HG03045 (cell line): ENCODE measurements at regions not wholly inside any gene's neighbourhood (a gene's known extent, or its start where the extent isn't known, plus 50 kb on each side); places are given as distances from the start of the nearest gene placed in this dataset.

Source experiments
- ATAC-seq: cut with Tn5 transposase; IDR thresholded peaks from one replicate; pipeline ENCODE4 v1.9.1; 2021; ENCODE audit warnings: mild to moderate bottlenecking, moderate library complexity; ENCODE audit not compliant: unreplicated experiment

- no peak for ATAC-seq
These were observed 162.5 kb downstream of the GASK1B start for GRCh38 chr4:158010361-158010760.

GRCh38 chr4:158008551-158009218 is 164.1 kb downstream of the GASK1B start:
- ATAC-seq = no peak

DNA sequence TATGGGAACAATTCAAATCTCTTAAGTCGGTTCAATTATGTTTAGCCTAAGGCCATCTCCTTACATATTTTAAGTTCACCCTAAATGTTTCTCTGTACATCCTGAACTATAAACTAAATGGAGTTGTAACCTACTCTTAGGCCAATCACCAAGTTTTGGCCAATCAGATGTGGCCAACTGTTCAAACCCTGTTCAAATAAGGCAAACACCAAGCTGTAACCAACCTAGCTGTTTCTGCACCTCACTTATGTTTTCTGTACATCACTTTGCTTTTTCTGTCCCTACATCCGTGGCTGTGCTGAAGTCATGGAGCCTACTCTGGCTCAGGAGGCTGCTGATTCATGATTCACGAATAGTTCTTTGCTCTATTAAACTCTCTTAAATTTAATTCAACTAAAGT is 165.3 kb downstream of the GASK1B start:
- ATAC-seq = no peak

DNA sequence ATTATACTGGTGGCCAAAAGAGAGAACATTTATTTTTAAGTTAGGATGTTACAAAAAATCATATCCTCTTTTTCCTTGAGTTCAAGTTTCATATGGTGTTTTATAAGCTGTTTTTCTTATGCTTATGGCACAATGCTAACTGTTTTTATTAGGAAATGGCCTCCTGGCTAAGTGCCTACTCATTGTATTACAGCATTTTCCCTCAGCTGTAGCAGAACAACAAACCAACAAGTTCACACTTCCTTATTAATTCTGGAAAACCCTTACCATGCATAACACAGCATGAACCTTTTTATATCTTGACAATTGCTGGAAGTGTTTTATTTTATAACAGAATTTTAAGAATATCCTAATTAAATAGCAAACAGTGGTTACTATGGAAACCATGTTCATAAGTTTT is 165.8 kb downstream of the GASK1B start:
- ATAC-seq = no peak

- ATAC-seq = no peak
These were observed 167.8 kb downstream of the GASK1B start for GRCh38 chr4:158005021-158005420.

- no peak for ATAC-seq
These were observed 168.7 kb downstream of the GASK1B start for GRCh38 chr4:158004101-158004500.

DNA sequence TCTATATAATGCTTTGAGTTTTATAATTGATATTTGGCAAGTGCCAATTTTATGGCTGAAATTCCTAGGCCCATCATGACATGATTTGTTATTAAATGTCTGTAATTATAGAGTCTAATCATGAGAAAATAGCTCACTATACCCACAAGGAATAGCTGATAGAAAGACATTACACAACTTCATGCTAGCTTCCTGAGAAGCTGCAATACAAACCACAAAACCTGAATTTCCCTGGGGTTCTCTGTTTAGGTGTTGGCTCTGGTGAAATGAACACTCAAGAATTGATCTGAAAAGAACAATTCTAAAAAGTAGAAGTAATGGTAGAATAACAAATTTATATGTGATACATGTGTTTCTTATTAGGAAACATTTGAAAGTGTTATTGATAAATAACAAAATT is 169.6 kb downstream of the GASK1B start:
- ATAC-seq = no peak

- ATAC-seq = no peak
These were observed 170.7 kb downstream of the GASK1B start for GRCh38 chr4:158002173-158002572.

DNA sequence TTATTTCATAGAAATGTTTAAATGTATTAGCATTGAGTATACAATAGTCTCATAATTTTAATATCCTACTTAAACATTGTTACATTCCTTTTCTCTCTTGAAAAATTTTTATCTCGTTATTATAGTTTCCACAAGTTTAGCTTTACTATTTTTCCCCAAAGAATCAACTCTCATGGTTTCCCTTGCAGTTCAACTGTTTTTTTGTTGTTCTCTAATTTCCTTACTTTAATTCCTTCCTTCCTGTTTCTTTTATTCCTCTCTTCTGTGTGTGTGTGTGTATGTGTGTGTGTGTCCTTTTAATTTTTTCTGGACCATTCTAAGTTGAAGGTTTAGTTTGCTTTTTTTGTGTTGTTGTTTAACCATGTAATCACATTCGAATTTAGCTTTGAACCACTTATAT is 171.1 kb downstream of the GASK1B start:
- no peak for ATAC-seq

DNA sequence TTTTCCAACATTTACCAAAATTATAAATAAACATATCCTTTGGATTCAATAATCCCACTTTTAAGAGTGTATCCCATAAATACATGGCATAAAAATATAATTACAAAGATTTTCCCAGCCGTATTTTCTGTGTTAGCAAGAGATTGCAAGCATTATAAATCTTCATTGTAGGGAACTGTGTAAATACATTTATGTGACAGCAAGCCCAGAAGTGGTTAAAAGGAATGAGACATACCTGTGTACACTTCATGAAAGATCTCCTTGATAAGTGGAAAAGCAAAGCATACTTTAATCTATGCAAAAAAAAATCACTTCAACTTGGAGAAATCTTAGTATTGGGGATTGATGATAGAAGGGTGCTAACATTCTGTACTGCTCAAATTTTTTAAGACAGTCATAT is 173.1 kb downstream of the GASK1B start:
- no peak for ATAC-seq

GRCh38 chr4:157997296-157997695 is 175.5 kb downstream of the GASK1B start:
- ATAC-seq = no peak

DNA sequence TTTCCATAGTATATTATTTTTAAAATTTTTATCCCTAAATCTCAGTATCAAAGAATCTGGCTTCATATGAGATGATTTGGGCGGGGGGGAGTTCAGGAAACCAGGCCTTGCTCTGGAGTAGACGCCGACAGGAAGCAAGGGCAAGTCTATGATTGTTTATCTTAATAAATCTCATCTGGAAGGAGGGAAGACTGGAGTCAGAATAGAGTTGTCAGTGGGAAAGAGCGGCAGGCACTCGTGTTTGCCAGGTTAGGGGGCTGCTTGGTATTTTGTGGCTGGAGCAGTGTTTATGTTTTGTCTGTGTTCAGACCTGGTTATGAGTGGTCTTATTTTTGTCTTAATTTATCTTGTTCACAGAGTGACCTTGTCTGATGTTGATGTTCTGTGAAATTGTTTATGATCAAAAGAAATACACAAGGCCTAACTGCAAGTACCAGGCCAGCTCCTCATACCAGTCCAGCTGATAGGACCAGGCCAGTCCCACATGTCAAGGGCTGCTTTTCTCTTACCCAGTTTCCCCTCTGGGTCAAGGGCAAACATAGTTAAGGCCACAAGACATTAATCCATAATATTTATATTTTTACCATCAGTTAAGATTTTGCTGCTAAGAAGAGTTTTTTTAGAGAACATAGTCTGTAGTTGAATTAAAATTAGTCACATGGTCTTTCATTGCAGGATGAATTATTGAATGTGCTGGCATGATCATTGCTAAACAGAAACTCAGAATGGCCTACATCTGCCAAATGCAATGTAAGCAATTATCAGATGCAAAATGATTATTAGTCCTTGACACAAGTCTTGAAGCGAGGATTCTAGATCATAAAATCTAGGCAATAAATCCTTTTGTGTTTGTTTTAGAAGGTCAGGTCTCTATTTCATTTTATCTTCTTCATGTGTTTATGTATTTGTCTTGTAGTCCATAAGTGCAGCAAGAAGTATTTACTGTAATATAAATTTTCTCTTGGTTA is 176.5 kb downstream of the GASK1B start:
- no peak for ATAC-seq

- no peak for ATAC-seq
These were observed 178.0 kb downstream of the GASK1B start for GRCh38 chr4:157994863-157995262.

- ATAC-seq = no peak
These were observed 179.6 kb downstream of the GASK1B start for GRCh38 chr4:157992948-157993839.

DNA sequence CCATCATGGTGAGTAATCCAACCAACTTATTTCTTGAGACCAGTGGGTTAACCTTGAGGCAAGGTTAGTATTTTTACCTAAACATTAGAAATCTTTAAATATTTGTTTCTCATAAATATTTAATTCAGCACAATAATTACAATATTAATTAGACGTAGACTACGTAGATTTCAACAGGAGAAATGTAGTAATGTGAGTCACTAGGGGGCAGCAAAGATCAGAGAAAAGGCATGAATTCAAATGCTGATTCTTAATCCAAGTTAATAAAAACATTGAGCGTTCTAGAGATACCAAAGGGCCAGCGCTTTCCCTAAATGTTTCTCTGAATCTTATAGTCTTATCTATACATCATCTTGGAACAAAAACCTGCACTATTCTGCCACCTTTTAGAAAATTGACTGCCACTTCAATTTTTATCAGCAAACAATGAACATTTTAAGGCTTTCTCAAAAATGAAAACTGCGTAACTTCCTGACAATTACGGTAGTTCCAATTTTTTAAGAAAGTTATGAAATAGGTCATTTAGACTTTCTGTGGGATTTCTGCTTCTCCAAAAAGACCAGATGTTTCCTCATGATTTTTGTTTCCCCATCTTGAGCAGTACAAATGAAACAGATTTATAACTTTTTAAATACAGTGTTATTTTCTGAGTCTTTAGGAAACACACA is 180.7 kb downstream of the GASK1B start:
- ATAC-seq = no peak

DNA sequence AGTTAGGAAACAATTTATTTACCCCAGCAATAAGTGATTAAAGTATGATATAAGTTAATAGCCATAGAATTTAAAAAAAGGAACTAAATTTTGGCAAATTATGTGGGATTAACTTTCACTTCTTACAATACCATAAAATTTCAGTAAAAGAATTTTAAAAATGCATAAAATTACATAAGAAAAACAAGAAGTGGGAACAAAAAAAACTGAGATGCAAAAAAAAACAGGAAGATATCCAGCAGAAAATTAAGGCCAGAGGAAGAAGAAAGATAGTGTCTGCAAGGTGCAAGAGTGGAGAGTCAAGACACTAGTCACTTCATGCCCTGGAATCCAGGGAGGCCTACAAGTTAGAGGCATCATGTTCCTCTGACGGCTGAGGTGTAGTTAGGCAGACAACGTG is 184.2 kb downstream of the GASK1B start:
- ATAC-seq = no peak

DNA sequence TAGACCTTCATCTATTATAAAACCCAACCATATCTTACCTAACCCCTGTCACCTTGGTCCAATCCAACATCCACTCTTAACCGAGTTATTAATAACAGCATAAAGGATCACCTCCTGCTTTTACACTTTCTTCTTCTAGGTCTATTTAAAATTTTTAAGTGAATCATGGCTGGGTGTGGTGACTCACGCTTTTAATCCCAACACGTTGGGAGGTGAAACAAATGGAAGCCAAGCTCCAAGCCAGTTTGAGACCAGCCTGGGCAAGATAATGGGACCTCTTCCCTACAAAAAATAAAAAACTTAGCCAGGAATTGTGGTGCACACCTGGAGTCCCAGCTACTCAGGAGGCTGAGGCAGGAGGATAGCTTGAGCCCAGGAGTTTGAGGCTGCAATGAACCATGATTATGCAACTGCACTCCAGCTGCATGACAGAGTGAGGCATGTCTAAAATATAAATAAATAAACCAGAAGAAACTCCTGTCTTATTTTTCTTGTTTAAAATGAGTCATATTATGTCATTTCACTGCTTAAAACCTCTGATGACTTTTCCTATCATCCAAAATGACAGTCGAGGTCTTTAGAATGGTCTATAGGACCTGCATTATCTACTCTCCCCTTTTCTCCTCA is 188.4 kb downstream of the GASK1B start:
- ATAC-seq = no peak

GRCh38 chr4:157983300-157983699 is 189.5 kb downstream of the GASK1B start:
- no peak for ATAC-seq

- no peak for ATAC-seq
These were observed 192.7 kb downstream of the GASK1B start for GRCh38 chr4:157980158-157980557.

- ATAC-seq = peak; percentile 80
These were observed 194.0 kb downstream of the GASK1B start for GRCh38 chr4:157978680-157979361.
